GM21367 (cell line): ENCODE measurements at regions not wholly inside any gene's neighbourhood (a gene's known extent, or its start where the extent isn't known, plus 50 kb on each side); places are given as distances from the start of the nearest gene placed in this dataset.

Source experiments
- ATAC-seq: cut with Tn5 transposase; IDR thresholded peaks from one replicate; pipeline ENCODE4 v1.9.1; 2021; ENCODE audit not compliant: unreplicated experiment

- no peak for ATAC-seq
These were observed 89.6 kb upstream of the BEND6 start for GRCh38 chr6:56865081-56865875.

DNA sequence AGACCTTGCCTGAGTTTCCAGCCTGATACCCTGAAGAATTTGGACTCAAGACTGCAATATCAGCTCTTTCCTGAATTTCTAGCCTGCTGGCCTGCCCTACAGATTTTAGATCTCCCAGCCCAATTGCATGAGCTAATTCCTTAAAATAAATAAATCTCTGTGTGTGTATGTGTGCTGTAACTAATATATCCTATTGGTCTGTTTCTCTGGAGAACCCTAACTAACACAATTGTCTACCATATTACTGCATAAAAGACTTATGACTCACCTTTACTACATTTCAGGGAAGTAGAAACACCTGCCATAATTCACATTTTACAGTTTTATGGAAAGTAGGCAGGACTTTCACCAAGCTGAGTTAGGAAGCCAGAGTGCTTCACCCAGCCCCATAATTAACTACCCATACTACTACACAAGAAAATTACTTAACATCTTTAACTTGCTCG, 90.7 kb upstream of the BEND6 start:
- no peak for ATAC-seq

- no peak for ATAC-seq
These were observed 91.5 kb upstream of the BEND6 start for GRCh38 chr6:56863366-56863765.

DNA sequence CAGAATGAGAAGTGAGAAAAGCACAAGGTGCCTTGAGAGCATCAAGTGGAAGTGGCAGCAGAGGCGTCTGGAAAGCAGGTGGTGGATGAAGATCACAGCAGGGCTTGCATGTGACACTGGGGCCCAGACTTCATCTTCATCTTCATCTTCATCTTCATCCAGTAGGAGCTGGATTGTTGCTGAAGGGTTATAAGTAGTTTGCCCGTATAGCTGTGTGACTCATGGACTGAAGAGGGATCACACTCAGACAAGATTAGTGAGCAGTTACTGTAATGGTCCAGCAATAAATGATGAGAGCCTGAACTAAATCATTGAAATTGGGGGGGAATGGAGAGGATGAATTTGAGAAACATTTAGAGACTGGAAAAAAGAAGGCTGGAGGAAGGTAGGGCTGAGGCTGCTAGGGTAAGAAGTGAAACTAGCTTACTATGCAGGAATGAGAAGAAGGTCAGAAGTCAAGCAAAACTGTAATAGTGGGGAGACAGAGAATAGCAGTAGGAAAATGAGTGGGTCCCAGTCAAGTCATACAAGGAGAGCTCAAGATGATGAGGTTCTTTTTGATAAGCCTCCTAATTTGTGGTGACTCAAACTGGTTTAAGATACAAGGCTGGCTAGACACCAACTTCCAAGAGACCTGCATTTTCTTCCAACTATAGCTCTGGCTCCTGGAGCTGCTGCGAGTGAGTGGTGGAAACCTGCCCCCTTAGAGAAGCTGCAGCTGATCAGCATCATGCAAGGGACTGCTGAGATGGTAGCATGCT, 92.3 kb upstream of the BEND6 start:
- peak; percentile 52 for ATAC-seq

DNA sequence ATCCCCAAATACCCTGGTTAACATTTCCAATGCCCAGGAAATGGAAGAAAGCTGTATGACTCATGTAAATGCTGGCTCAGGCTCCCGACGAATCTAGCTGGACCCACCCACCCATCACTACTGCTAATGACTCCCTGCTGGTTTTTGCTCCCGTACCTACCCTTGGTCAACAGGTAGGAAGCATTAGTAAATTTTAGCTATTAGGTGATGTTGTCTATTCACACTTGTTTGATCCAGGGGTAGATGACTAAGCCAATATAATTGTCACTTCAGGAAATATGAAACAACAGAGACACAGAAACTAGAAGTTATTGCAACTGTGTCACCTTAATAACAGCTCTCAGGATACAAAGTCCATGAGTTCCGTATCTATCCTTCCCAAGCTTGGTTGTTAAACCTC, 94.4 kb upstream of the BEND6 start:
- no peak for ATAC-seq

DNA sequence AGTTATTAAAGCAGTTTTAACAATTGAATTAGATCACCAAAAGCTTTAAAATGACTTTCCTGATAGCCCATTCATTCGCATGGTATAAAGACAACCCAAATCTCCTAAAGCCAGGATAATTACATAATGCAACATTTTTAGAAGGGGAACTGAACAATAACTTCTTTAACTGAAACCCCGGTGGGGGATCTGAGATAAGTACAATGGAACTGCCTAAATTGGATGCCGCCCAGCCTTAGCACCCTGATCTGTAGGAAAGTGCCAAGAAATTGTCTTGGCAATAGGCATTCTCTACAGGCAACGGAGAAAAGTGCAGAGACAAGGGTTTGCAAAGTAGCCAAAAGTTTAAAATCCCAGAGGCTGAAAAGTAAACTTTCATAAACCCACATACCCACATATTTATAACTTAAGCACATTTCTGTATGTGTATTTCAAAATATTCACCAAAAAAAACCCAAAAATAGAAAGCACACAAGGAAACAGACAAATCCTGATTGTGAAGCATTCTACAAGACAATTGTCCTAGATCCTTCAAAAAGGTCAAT, 98.8 kb upstream of the BEND6 start:
- no peak for ATAC-seq

DNA sequence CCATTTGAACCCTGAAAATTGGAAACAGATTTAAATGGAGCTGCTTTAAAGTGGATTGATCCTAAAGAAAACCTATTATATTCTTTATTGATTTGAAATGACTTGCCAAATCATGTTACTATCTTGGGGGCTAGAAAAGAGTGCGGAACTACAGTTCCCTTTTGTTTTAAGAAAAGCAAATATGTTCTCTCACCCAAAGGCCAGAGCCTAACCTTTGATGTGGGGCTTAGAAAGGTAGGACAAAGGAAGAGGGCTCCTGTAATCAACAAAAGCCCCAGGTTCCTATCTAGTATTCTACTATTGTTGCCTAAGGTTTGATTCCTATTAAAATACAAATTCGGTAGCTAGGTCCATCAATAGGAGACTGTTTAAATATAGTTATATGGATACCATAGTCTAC, 100.8 kb upstream of the BEND6 start:
- no peak for ATAC-seq

DNA sequence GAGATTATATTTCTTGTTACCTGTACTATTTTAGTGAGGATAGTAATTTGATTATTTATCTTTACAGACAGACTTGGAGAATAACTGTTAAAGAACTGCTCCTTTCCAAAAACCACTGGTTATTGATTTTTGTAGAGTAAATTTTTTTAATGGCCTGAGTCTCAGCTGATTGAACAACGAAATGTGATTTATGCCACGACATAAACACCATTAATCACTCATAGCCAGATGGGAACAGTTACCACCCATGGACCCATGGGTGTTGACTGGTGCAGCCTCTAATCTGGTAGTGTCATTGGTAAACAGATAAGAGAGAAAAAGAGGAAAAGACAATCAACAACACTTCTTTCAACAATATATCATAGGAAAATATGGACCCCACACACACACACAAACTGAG, 101.4 kb upstream of the BEND6 start:
- ATAC-seq: no peak

DNA sequence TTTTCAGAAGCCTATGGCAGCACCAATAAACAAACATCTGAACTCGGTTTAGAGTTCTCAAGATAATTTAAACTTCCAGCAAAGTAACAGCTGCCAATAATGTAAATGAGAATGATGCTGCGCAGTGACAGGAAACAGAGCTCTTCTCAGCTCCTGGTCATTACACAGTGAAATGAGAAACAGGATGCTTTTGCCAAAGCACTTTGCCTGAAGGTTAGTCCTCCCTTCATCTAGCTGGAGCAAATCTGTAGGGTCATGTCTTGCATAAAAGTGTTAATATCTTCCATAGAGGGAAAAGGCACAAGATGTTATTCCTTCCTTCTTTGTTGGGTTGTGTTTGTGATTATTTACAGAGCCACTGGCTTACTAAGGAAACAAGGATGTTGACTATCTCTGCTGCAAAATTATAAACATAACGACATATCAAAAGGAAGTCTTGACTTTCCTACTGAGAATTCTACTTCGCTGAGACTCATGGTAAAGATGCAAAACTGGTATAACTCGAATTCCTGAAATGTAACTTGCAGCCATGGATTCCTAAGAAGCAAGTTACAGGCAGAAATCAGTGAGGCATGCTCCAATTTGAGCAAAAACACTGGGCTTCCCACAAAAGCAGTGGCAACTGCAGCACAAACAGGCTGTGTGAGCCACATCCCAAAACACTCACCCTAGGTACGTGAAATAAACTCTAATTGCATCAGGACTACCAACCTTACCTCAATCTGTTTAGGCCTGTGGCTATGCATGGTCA, 102.5 kb upstream of the BEND6 start:
- ATAC-seq: peak; percentile 4

DNA sequence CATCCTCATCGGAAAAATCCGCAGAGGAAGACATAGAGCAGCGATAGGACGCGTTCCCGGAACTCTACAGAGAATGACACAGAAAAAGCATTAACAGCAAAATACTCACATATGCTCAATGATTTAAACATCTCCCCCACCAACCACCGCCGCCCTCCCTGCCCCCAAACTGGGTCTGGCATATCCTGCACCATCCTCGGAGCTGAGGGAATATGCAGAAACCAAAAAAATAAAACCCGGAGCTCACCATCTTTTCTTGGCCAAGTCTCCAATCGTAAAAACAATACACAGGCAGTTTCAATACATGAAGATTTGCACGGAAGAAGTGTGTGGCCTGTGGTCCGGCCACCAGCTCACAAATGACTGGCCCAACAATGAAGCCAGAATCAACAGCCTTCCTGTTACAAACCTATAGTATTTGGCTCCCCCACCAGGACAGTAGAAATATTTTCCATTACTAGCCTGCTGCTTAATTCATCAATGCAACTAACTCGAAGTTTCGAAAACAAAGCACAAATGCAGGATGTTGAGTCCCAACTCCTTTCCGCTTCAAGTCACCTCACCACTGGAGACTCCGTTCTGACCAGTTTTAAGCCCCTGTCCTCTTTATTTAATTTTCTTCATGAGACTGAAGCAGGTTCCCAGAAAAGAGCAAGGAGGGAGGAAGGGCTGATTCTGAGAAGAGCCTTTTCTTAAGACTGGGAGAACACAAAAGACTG, 103.2 kb upstream of the BEND6 start:
- ATAC-seq: peak; percentile 88

GRCh38 chr6:56851074-56851473, 103.8 kb upstream of the BEND6 start:
- ATAC-seq: no peak

- no peak for ATAC-seq
These were observed 104.3 kb upstream of the BEND6 start for GRCh38 chr6:56850626-56851025.

- no peak for ATAC-seq
These were observed 105.0 kb upstream of the BEND6 start for GRCh38 chr6:56849896-56850295.

GRCh38 chr6:56848105-56848504, 106.8 kb upstream of the BEND6 start:
- no peak for ATAC-seq

DNA sequence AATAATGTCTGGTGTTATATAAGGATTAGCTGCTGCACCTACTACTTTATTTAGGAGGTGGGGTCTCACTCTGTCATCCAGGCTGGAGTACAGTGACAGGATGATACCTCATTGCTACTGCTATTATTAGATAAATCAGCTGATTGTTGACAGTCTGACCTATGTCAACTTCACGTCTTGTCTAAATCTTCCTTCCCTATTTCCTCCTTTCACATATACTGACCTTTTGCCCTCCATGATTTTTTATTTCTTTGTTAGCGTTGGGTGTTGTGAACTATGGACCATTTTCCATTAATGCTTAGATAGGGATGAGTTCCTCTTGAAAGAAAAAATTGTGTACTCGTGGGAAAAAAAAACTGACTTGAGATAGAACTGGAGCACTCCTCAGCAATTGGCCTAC, 109.9 kb upstream of the BEND6 start:
- no peak for ATAC-seq

- ATAC-seq: peak; percentile 91
These were observed 111.2 kb upstream of the BEND6 start for GRCh38 chr6:56843476-56844349.

- peak; percentile 12 for ATAC-seq
These were observed 112.0 kb upstream of the BEND6 start for GRCh38 chr6:56842686-56843475.

GRCh38 chr6:56841751-56842150, 113.2 kb upstream of the BEND6 start:
- ATAC-seq: no peak

DNA sequence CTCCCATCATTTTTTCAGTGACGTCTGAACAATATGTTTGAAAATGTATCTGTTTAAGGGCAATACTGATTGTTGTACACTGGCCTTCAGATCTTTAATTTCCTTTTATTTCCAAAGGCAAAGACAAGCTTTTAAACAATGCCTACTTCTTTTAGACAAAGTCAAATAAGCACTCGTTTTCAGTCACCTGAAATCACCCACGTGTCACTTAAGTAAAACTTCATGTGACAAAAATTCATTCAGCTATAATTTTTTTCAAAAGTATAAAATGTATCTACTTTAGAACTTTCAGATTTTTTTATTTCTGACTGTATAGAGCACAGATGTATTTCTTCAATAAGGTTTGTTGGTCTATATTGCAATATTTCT, 113.5 kb upstream of the BEND6 start:
- no peak for ATAC-seq
